ENCODE measurements at regions not wholly inside any gene's neighbourhood (a gene's known extent, or its start where the extent isn't known, plus 50 kb on each side); places are given as distances from the start of the nearest gene placed in this dataset.

GRCh38 chrX:33465137-33465536 lies 253.8 kb upstream of the DMD start:
- no peak for DNase-seq

GRCh38 chrX:33457102-33457501 lies 245.8 kb upstream of the DMD start:
- no peak for DNase-seq

- no peak for DNase-seq
Observed at GRCh38 chrX:33447285-33447684, 235.9 kb upstream of the DMD start.

- DNase-seq: peak; percentile 1
Observed at GRCh38 chrX:33434256-33435092, 223.1 kb upstream of the DMD start.

- DNase-seq: no peak
Observed at GRCh38 chrX:33416273-33416805, 205.0 kb upstream of the DMD start.

GRCh38 chrX:33415459-33415858 lies 204.1 kb upstream of the DMD start:
- no peak for DNase-seq

GRCh38 chrX:33385546-33385945 lies 174.2 kb upstream of the DMD start:
- peak; percentile 4 for DNase-seq

GRCh38 chrX:33379839-33380238 lies 168.5 kb upstream of the DMD start:
- DNase-seq: peak; percentile 8

GRCh38 chrX:33357606-33358005 lies 146.3 kb upstream of the DMD start:
- no peak for DNase-seq

GRCh38 chrX:33339219-33339618 lies 127.9 kb upstream of the DMD start:
- DNase-seq: peak; percentile 21

GRCh38 chrX:33336783-33337182 lies 125.4 kb upstream of the DMD start:
- DNase-seq: peak; percentile 8

GRCh38 chrX:33333271-33333670 lies 121.9 kb upstream of the DMD start:
- DNase-seq: no peak

- peak; percentile 10 for DNase-seq
Observed at GRCh38 chrX:33330798-33331197, 119.4 kb upstream of the DMD start.

GRCh38 chrX:33324099-33324498 lies 112.8 kb upstream of the DMD start:
- DNase-seq: no peak

GRCh38 chrX:33307911-33308354 lies 96.6 kb upstream of the DMD start:
- peak; percentile 78 for DNase-seq

- no peak for DNase-seq
Observed at GRCh38 chrX:33298622-33299021, 87.3 kb upstream of the DMD start.

GRCh38 chrX:33285550-33285949 lies 74.2 kb upstream of the DMD start:
- no peak for DNase-seq

- no peak for DNase-seq
Observed at GRCh38 chrX:33277046-33277445, 65.7 kb upstream of the DMD start.

GRCh38 chrX:33273535-33273934 lies 62.2 kb upstream of the DMD start:
- DNase-seq: no peak

- DNase-seq: no peak
Observed at GRCh38 chrX:33272986-33273385, 61.6 kb upstream of the DMD start.

Measured in fibroblast of skin of abdomen (primary cell).